ENCODE measurements at regions not wholly inside any gene's neighbourhood (a gene's known extent, or its start where the extent isn't known, plus 50 kb on each side); places are given as distances from the start of the nearest gene placed in this dataset.

- peaks cover 0 to 1% of the 10 kb centered on the region in 2 donors for H3K9me3 ChIP-seq (replicated peaks in 1 of 2; ENCODE audit: control insufficient read depth in 2 of 2, insufficient read depth in 1 of 2, low read depth in 1 of 2, low read length in 2 of 2)
- H2AFZ ChIP-seq (ENCODE audit: low read length), result peak overlapping the region; percentile 51
- no peak overlapping the region for H3K27ac ChIP-seq (replicated peaks; ENCODE audit: low read length)
- no peaks in the 10 kb centered on the region for H3K36me3 ChIP-seq (replicated peaks in 1 of 2; ENCODE audit: control insufficient read depth in 2 of 2, insufficient read depth in 2 of 2, low read length in 2 of 2)
- H4K8ac ChIP-seq (ENCODE audit: low read depth, low read length), result no peak overlapping the region
- H3K4me3 ChIP-seq (ENCODE audit: low read length in 2 of 2), result no peak overlapping the region
- H3K27me3 ChIP-seq (ENCODE audit: control insufficient read depth in 3 of 3, insufficient read depth in 3 of 3, low read depth in 1 of 3, low read length in 3 of 3), result no peaks in the 10 kb centered on the region
- H3K4me2 ChIP-seq (ENCODE audit: insufficient read depth, low read length, poor library complexity, severe bottlenecking), result no peak overlapping the region
- H2BK5ac ChIP-seq (ENCODE audit: low read length), result no peak overlapping the region
- no CpG with 5 or more reads among the region's 8 CpGs for WGBS, 2 donors (ENCODE audit: extremely low coverage in 2 of 2, insufficient read length in 2 of 2, insufficient replicate concordance in 1 of 2)
- H2BK120ac ChIP-seq (ENCODE audit: low read depth, low read length), result no peak overlapping the region
- H3K4me1 ChIP-seq (ENCODE audit: control insufficient read depth in 2 of 2, insufficient read depth in 1 of 2, low read depth in 1 of 2, low read length in 2 of 2), result peaks cover 0 to 7% of the 10 kb centered on the region in 2 donors
- no peak overlapping the region for H2AK5ac ChIP-seq (ENCODE audit: low read depth, low read length)
- no peak overlapping the region for H3K9ac ChIP-seq (ENCODE audit: low read depth, low read length, poor library complexity)
- H3K4ac ChIP-seq (ENCODE audit: low read length), result no peak overlapping the region
- peak overlapping the region; percentile 27 for H3K14ac ChIP-seq (ENCODE audit: low read length)
- no peak overlapping the region for H2BK15ac ChIP-seq (ENCODE audit: low read length)
- no peak overlapping the region for H4K91ac ChIP-seq (ENCODE audit: low read depth, low read length, poor library complexity)
- no peak overlapping the region for H2BK12ac ChIP-seq (ENCODE audit: low read length)
- H3K79me1 ChIP-seq (ENCODE audit: low read depth, low read length), result no peaks in the 10 kb centered on the region
- peak overlapping the region; percentile 28 for H3K18ac ChIP-seq (ENCODE audit: low read length)
- DNase-seq (ENCODE audit: low spot score), result no peak
- H3K23ac ChIP-seq (ENCODE audit: low read depth, low read length, poor library complexity), result no peak overlapping the region
Observed at GRCh38 chr15:39465843-39466749, 114.8 kb upstream of the THBS1 start.

DNA sequence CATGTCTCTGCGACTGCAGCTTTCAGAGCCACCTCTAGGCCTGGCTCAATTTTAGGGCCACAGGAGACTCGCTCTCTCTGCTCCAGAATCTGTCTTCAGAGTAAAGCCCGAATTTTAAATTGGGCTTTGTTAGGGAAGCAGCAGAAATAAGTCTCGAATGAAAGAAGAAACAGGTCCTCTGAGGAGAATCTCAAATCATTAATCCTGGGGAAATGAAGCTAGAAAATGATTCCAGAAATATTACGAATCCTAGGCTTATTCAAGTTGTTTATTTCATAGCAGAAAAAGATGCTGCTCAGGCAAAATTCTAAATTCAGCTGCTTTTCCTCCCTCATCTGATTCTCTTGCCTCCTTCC is 114.2 kb upstream of the THBS1 start:
- peaks cover 0 to 1% of the 10 kb centered on the region in 2 donors for H3K9me3 ChIP-seq (replicated peaks in 1 of 2; ENCODE audit: control insufficient read depth in 2 of 2, insufficient read depth in 1 of 2, low read depth in 1 of 2, low read length in 2 of 2)
- H2BK12ac ChIP-seq (ENCODE audit: low read length), result no peak overlapping the region
- peaks cover 0 to 7% of the 10 kb centered on the region in 2 donors for H3K4me1 ChIP-seq (ENCODE audit: control insufficient read depth in 2 of 2, insufficient read depth in 1 of 2, low read depth in 1 of 2, low read length in 2 of 2)
- H2AFZ ChIP-seq (ENCODE audit: low read length), result peak overlapping the region; percentile 51
- H3K79me1 ChIP-seq (ENCODE audit: low read depth, low read length), result no peaks in the 10 kb centered on the region
- H2BK15ac ChIP-seq (ENCODE audit: low read length), result no peak overlapping the region
- H4K8ac ChIP-seq (ENCODE audit: low read depth, low read length), result no peak overlapping the region
- no peak overlapping the region for H3K4ac ChIP-seq (ENCODE audit: low read length)
- DNase-seq (ENCODE audit: low spot score), result no peak
- H3K4me2 ChIP-seq (ENCODE audit: insufficient read depth, low read length, poor library complexity, severe bottlenecking), result no peak overlapping the region
- H2BK5ac ChIP-seq (ENCODE audit: low read length), result no peak overlapping the region
- peak overlapping the region; percentile 28 for H3K18ac ChIP-seq (ENCODE audit: low read length)
- no peak overlapping the region for H3K27ac ChIP-seq (replicated peaks; ENCODE audit: low read length)
- no peaks in the 10 kb centered on the region for H3K27me3 ChIP-seq (ENCODE audit: control insufficient read depth in 3 of 3, insufficient read depth in 3 of 3, low read depth in 1 of 3, low read length in 3 of 3)
- H3K36me3 ChIP-seq (replicated peaks in 1 of 2; ENCODE audit: control insufficient read depth in 2 of 2, insufficient read depth in 2 of 2, low read length in 2 of 2), result no peaks in the 10 kb centered on the region
- no peak overlapping the region for H4K91ac ChIP-seq (ENCODE audit: low read depth, low read length, poor library complexity)
- H3K14ac ChIP-seq (ENCODE audit: low read length), result peak overlapping the region; percentile 27
- H2BK120ac ChIP-seq (ENCODE audit: low read depth, low read length), result no peak overlapping the region
- no peak overlapping the region for H3K23ac ChIP-seq (ENCODE audit: low read depth, low read length, poor library complexity)
- WGBS, 2 donors (ENCODE audit: extremely low coverage in 2 of 2, insufficient read length in 2 of 2, insufficient replicate concordance in 1 of 2), result no CpG with 5 or more reads among the region's 5 CpGs
- no peak overlapping the region for H3K4me3 ChIP-seq (ENCODE audit: low read length in 2 of 2)
- H2AK5ac ChIP-seq (ENCODE audit: low read depth, low read length), result no peak overlapping the region
- H3K9ac ChIP-seq (ENCODE audit: low read depth, low read length, poor library complexity), result no peak overlapping the region

DNA sequence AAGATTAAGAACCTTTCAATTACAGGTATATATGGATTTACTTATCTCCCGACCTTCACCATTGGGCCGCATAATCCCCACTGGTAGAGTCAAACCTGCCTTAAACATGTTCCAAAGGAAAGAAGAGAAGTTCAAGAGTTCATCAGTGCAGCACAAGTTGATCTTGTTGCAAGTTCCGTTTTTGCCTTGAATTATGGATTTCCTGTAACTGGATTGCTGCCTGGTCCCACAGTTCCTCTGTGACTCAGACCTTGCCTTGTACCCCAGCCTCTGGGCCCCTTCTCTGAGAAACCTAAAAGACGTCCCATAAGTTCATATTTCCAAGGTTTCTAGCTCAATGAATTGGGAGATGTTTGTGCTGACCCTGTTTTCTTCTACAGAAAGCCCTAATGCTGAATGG is 112.5 kb upstream of the THBS1 start:
- Histone ChIP-seq H2AFZ (ENCODE audit: low read length) (no peak overlapping the region), H3K18ac (ENCODE audit: low read length) (no peak overlapping the region), H3K36me3 (replicated peaks in 1 of 2; ENCODE audit: control insufficient read depth in 2 of 2, insufficient read depth in 2 of 2, low read length in 2 of 2) (no peaks in the 10 kb centered on the region), H2BK12ac (ENCODE audit: low read length) (no peak overlapping the region), H3K79me1 (ENCODE audit: low read depth, low read length) (no peaks in the 10 kb centered on the region), H3K9ac (ENCODE audit: low read depth, low read length, poor library complexity) (no peak overlapping the region), H3K27me3 (ENCODE audit: control insufficient read depth in 3 of 3, insufficient read depth in 3 of 3, low read depth in 1 of 3, low read length in 3 of 3) (no peaks in the 10 kb centered on the region), H2BK15ac (ENCODE audit: low read length) (no peak overlapping the region), H3K4me3 (ENCODE audit: low read length in 2 of 2) (no peak overlapping the region), H2BK120ac (ENCODE audit: low read depth, low read length) (no peak overlapping the region), H3K14ac (ENCODE audit: low read length) (no peak overlapping the region), H3K27ac (replicated peaks; ENCODE audit: low read length) (no peak overlapping the region), H3K9me3 (replicated peaks in 1 of 2; ENCODE audit: control insufficient read depth in 2 of 2, insufficient read depth in 1 of 2, low read depth in 1 of 2, low read length in 2 of 2) (peaks cover 0 to 1% of the 10 kb centered on the region in 2 donors), H3K4ac (ENCODE audit: low read length) (no peak overlapping the region), H3K4me1 (ENCODE audit: control insufficient read depth in 2 of 2, insufficient read depth in 1 of 2, low read depth in 1 of 2, low read length in 2 of 2) (peaks cover 0 to 7% of the 10 kb centered on the region in 2 donors), H4K8ac (ENCODE audit: low read depth, low read length) (no peak overlapping the region), H2AK5ac (ENCODE audit: low read depth, low read length) (no peak overlapping the region), H3K4me2 (ENCODE audit: insufficient read depth, low read length, poor library complexity, severe bottlenecking) (no peak overlapping the region), H2BK5ac (ENCODE audit: low read length) (no peak overlapping the region), H4K91ac (ENCODE audit: low read depth, low read length, poor library complexity) (no peak overlapping the region), H3K23ac (ENCODE audit: low read depth, low read length, poor library complexity) (no peak overlapping the region)
- WGBS, 2 donors (ENCODE audit: extremely low coverage in 2 of 2, insufficient read length in 2 of 2, insufficient replicate concordance in 1 of 2), result no CpG with 5 or more reads among the region's 4 CpGs
- DNase-seq (ENCODE audit: low spot score), result no peak

DNA sequence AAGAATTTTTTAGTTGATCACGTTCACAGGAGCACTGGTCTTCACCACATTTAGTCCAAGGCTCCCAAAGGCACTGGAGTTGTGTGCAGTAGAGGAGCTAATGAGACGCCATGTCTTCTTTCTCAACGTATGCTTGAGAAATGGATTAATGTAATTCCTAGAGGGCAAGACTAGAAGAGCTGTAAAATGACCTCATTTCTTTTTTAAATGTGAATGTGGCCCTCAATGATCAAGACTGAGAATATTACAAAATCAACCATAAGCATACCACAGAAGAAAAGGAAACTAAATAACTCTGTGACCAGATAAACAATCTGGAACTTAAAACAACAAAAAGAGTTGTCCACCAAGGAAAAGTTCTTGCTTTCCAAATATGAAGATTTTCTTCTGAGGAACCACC is 112.1 kb upstream of the THBS1 start:
- WGBS, 2 donors (ENCODE audit: extremely low coverage in 2 of 2, insufficient read length in 2 of 2, insufficient replicate concordance in 1 of 2), result no CpG with 5 or more reads among the region's 3 CpGs

More for the DNA sequence above, 112.1 kb upstream of the THBS1 start:
- Histone ChIP-seq H3K4ac (ENCODE audit: low read length) (no peak overlapping the region), H3K14ac (ENCODE audit: low read length) (no peak overlapping the region), H3K79me1 (ENCODE audit: low read depth, low read length) (no peaks in the 10 kb centered on the region), H3K23ac (ENCODE audit: low read depth, low read length, poor library complexity) (no peak overlapping the region), H3K9me3 (replicated peaks in 1 of 2; ENCODE audit: control insufficient read depth in 2 of 2, insufficient read depth in 1 of 2, low read depth in 1 of 2, low read length in 2 of 2) (peaks cover 0 to 1% of the 10 kb centered on the region in 2 donors), H2BK120ac (ENCODE audit: low read depth, low read length) (no peak overlapping the region), H3K27me3 (ENCODE audit: control insufficient read depth in 3 of 3, insufficient read depth in 3 of 3, low read depth in 1 of 3, low read length in 3 of 3) (no peaks in the 10 kb centered on the region), H2BK5ac (ENCODE audit: low read length) (no peak overlapping the region), H3K9ac (ENCODE audit: low read depth, low read length, poor library complexity) (no peak overlapping the region), H3K4me3 (ENCODE audit: low read length in 2 of 2) (no peak overlapping the region), H4K8ac (ENCODE audit: low read depth, low read length) (no peak overlapping the region), H3K4me2 (ENCODE audit: insufficient read depth, low read length, poor library complexity, severe bottlenecking) (no peak overlapping the region), H3K18ac (ENCODE audit: low read length) (no peak overlapping the region), H3K4me1 (ENCODE audit: control insufficient read depth in 2 of 2, insufficient read depth in 1 of 2, low read depth in 1 of 2, low read length in 2 of 2) (peaks cover 0 to 7% of the 10 kb centered on the region in 2 donors), H2AK5ac (ENCODE audit: low read depth, low read length) (no peak overlapping the region), H4K91ac (ENCODE audit: low read depth, low read length, poor library complexity) (no peak overlapping the region), H3K36me3 (replicated peaks in 1 of 2; ENCODE audit: control insufficient read depth in 2 of 2, insufficient read depth in 2 of 2, low read length in 2 of 2) (no peaks in the 10 kb centered on the region), H3K27ac (replicated peaks; ENCODE audit: low read length) (no peak overlapping the region), H2BK15ac (ENCODE audit: low read length) (no peak overlapping the region), H2BK12ac (ENCODE audit: low read length) (no peak overlapping the region), H2AFZ (ENCODE audit: low read length) (no peak overlapping the region)
- no peak for DNase-seq (ENCODE audit: low spot score)

All from neuronal stem cell (in vitro differentiated cells).